ENCODE measurements at regions not wholly inside any gene's neighbourhood (a gene's known extent, or its start where the extent isn't known, plus 50 kb on each side); places are given as distances from the start of the nearest gene placed in this dataset.

- TF ChIP-seq, protein P1, sequence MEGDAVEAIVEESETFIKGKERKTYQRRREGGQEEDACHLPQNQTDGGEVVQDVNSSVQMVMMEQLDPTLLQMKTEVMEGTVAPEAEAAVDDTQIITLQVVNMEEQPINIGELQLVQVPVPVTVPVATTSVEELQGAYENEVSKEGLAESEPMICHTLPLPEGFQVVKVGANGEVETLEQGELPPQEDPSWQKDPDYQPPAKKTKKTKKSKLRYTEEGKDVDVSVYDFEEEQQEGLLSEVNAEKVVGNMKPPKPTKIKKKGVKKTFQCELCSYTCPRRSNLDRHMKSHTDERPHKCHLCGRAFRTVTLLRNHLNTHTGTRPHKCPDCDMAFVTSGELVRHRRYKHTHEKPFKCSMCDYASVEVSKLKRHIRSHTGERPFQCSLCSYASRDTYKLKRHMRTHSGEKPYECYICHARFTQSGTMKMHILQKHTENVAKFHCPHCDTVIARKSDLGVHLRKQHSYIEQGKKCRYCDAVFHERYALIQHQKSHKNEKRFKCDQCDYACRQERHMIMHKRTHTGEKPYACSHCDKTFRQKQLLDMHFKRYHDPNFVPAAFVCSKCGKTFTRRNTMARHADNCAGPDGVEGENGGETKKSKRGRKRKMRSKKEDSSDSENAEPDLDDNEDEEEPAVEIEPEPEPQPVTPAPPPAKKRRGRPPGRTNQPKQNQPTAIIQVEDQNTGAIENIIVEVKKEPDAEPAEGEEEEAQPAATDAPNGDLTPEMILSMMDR (IDR thresholded peaks at IDR 0.05) = no peak
- no peak for TF ChIP-seq POLR2A (IDR thresholded peaks at IDR 0.05)
Observed at GRCh38 chr14:101351769-101352168, 209.5 kb upstream of the DIO3 start.
